GM23338 (cell line): ENCODE measurements at regions not wholly inside any gene's neighbourhood (a gene's known extent, or its start where the extent isn't known, plus 50 kb on each side); places are given as distances from the start of the nearest gene placed in this dataset.

Experiments used
- ATAC-seq: fragments of 200-7000 bp; cut with Tn5 transposase; 3 replicates; pipeline ENCODE4 v1.9.1; 2020
- DNase-seq: peaks from one replicate; pipeline ENCODE4 v3.0.0-alpha.2; 2015; ENCODE audit warnings: low spot score
- H2AFZ ChIP-seq: fragments of 200-600 bp; sonication (generic); 2 replicates; pipeline ENCODE4 v1.8.0; 2016; ENCODE audit warnings: antibody characterized with exemption, mild to moderate bottlenecking, moderate library complexity
- H3F3A ChIP-seq: fragments of 200-600 bp; sonication (generic); replicated peaks from 2 replicates; pipeline ENCODE4 v1.8.0; 2017; ENCODE audit warnings: antibody characterized with exemption, mixed run types, low read depth
- H3K27ac ChIP-seq: fragments of 200-600 bp; sonication (generic); 2 replicates; pipeline ENCODE4 v1.6.1; 2016; ENCODE audit warnings: low read depth
- H3K27me3 ChIP-seq: fragments of 200-600 bp; sonication (generic); 2 replicates; pipeline ENCODE4 v1.8.0; 2016; ENCODE audit warnings: mild to moderate bottlenecking, mixed run types, moderate library complexity; ENCODE audit not compliant: insufficient read depth
- H3K36me3 ChIP-seq: fragments of 200-600 bp; sonication (generic); 2 replicates; pipeline ENCODE4 v1.8.0; 2016; ENCODE audit warnings: mild to moderate bottlenecking; ENCODE audit not compliant: insufficient read depth
- H3K4me1 ChIP-seq: fragments of 200-600 bp; sonication (generic); 2 replicates; pipeline ENCODE4 v1.8.0; 2016; ENCODE audit warnings: mild to moderate bottlenecking, moderate library complexity; ENCODE audit not compliant: insufficient read depth
- H3K4me2 ChIP-seq: fragments of 200-600 bp; sonication (generic); 2 replicates; pipeline ENCODE4 v1.7.1; 2017; ENCODE audit warnings: mixed run types
- H3K4me3 ChIP-seq: fragments of 200-600 bp; sonication (generic); 2 replicates; pipeline ENCODE4 v1.6.1; 2016; ENCODE audit warnings: mixed run types
- H3K79me2 ChIP-seq: fragments of 200-600 bp; sonication (generic); replicated peaks from 2 replicates; pipeline ENCODE4 v1.8.0; 2017; ENCODE audit warnings: mild to moderate bottlenecking; ENCODE audit not compliant: insufficient read depth
- H3K9me2 ChIP-seq: fragments of 200-600 bp; sonication (generic); 2 replicates; pipeline ENCODE4 v1.8.0; 2017; ENCODE audit not compliant: insufficient read depth
- H4K20me1 ChIP-seq: fragments of 200-600 bp; sonication (generic); replicated peaks from 2 replicates; pipeline ENCODE4 v1.8.0; 2017; ENCODE audit warnings: mild to moderate bottlenecking; ENCODE audit not compliant: insufficient read depth
- H3K27ac Mint-ChIP-seq: 2 replicates; pipeline ENCODE4 v1.8.0; 2020; ENCODE audit warnings: inconsistent platforms, mild to moderate bottlenecking, moderate library complexity, mixed read lengths
- H3K27me3 Mint-ChIP-seq: 3 replicates; pipeline ENCODE4 v1.8.0; 2022; ENCODE audit warnings: low read depth, mild to moderate bottlenecking, moderate library complexity, mixed read lengths, inconsistent platforms; ENCODE audit not compliant: insufficient read depth, poor library complexity
- H3K36me3 Mint-ChIP-seq: 3 replicates; pipeline ENCODE4 v1.8.0; 2021; ENCODE audit warnings: low read depth, mild to moderate bottlenecking, inconsistent platforms, moderate library complexity, mixed read lengths
- H3K4me1 Mint-ChIP-seq: 3 replicates; pipeline ENCODE4 v1.8.0; 2020; ENCODE audit warnings: mild to moderate bottlenecking, inconsistent platforms, mixed read lengths
- H3K4me3 Mint-ChIP-seq: 3 replicates; pipeline ENCODE4 v1.8.0; 2021; ENCODE audit warnings: moderate library complexity, mild to moderate bottlenecking, inconsistent platforms, mixed read lengths
- H3K9me3 Mint-ChIP-seq: 3 replicates; pipeline ENCODE4 v1.8.0; 2020; ENCODE audit warnings: moderate library complexity, mild to moderate bottlenecking, inconsistent platforms, mixed read lengths
- CREB1 ChIP-seq: fragments of 250-450 bp; sonication (Bioruptor Pico); IDR thresholded peaks from 2 replicates; pipeline ENCODE4 v1.5.0; 2020; ENCODE audit warnings: low read depth, mild to moderate bottlenecking, moderate library complexity
- CTCF ChIP-seq, 2 experiments: fragments of 200-600 bp in 1 of 2; sonication (generic) in 1 of 2; conservative IDR thresholded peaks; 2 replicates each; pipeline versions ENCODE4 v1.5.1 to v1.6.1; 2016 to 2017; ENCODE audit warnings: antibody characterized with exemption in 2 of 2, low read depth in 2 of 2, mild to moderate bottlenecking in 2 of 2, moderate library complexity in 1 of 2
- ETS1 ChIP-seq: IDR thresholded peaks from 2 replicates; pipeline ENCODE4 v1.6.1; 2016; ENCODE audit warnings: antibody characterized with exemption
- EZH2 ChIP-seq: fragments of 200-600 bp; sonication (generic); IDR thresholded peaks from one replicate; pipeline ENCODE4 v1.8.0; 2017; ENCODE audit warnings: antibody characterized with exemption, mild to moderate bottlenecking, low read depth; ENCODE audit not compliant: unreplicated experiment
- EZH2phosphoT487 ChIP-seq: fragments of 200-600 bp; sonication (generic); IDR thresholded peaks from one replicate; pipeline ENCODE4 v1.8.1; 2018; ENCODE audit warnings: antibody characterized with exemption; ENCODE audit not compliant: unreplicated experiment
- JUNB ChIP-seq: IDR thresholded peaks from one replicate; pipeline ENCODE4 v1.6.1; 2016; ENCODE audit warnings: antibody characterized with exemption; ENCODE audit not compliant: unreplicated experiment
- NANOG ChIP-seq: IDR thresholded peaks from 2 replicates; pipeline ENCODE4 v1.6.1; 2016; ENCODE audit warnings: antibody characterized with exemption, borderline replicate concordance
- POLR2AphosphoS5 ChIP-seq: IDR thresholded peaks from 2 replicates; pipeline ENCODE4 v1.6.1; 2016; ENCODE audit warnings: antibody characterized with exemption, low read depth
- REST ChIP-seq: IDR thresholded peaks from one replicate; pipeline ENCODE4 v1.6.1; 2018; ENCODE audit warnings: antibody characterized with exemption; ENCODE audit not compliant: unreplicated experiment
- STAT1 ChIP-seq: IDR thresholded peaks from one replicate; pipeline ENCODE4 v1.6.1; 2016; ENCODE audit warnings: antibody characterized with exemption; ENCODE audit not compliant: unreplicated experiment
- ZNF114 ChIP-seq: fragments of 250-450 bp; sonication (Bioruptor Pico); IDR thresholded peaks from 2 replicates; pipeline ENCODE4 v1.5.0; 2020; ENCODE audit warnings: mild to moderate bottlenecking, moderate library complexity
- ZNF331 ChIP-seq: fragments of 250-450 bp; sonication (Bioruptor Pico); IDR thresholded peaks from 2 replicates; pipeline ENCODE4 v1.5.0; 2020; ENCODE audit warnings: low read depth, mild to moderate bottlenecking, moderate library complexity
- ZNF462 ChIP-seq: fragments of 250-450 bp; sonication (Bioruptor Pico); IDR thresholded peaks from 2 replicates; pipeline ENCODE4 v1.5.0; 2020; ENCODE audit warnings: mild to moderate bottlenecking, moderate library complexity

- H3K27ac Mint-ChIP-seq = no peak overlapping the region
- TF ChIP-seq ZNF462 (CRISPR knock-in tag) (no peak), ETS1 (no peak), STAT1 (no peak), NANOG (no peak), CTCF (conservative IDR thresholded peaks at IDR 0.05; ENCODE audit: low read depth in 2 of 2) (no peak), REST (no peak), EZH2 (no peak), POLR2AphosphoS5 (no peak), ZNF114 (CRISPR knock-in tag) (no peak), EZH2phosphoT487 (no peak), JUNB (no peak), CREB1 (no peak), ZNF331 (no peak)
Observed at GRCh38 chr3:166488977-166489672, 651.9 kb upstream of the BCHE start.

More at GRCh38 chr3:166488977-166489672, 651.9 kb upstream of the BCHE start:
- no peak overlapping the region for H3K27ac ChIP-seq
- no peaks in the 10 kb centered on the region for H3K36me3 Mint-ChIP-seq
- no peaks in the 10 kb centered on the region for H3K9me2 ChIP-seq
- H3F3A ChIP-seq = no peaks in the 10 kb centered on the region
- no peaks in the 10 kb centered on the region for H4K20me1 ChIP-seq
- H3K4me2 ChIP-seq = no peak overlapping the region
- H3K36me3 ChIP-seq = no peaks in the 10 kb centered on the region
- no peaks in the 10 kb centered on the region for H3K27me3 ChIP-seq
- H3K4me1 Mint-ChIP-seq = no peaks in the 10 kb centered on the region
- no peak overlapping the region for H3K4me3 Mint-ChIP-seq
- no peaks in the 10 kb centered on the region for H3K4me1 ChIP-seq
- no peaks in the 10 kb centered on the region for H3K9me3 Mint-ChIP-seq
- DNase-seq = no peak
- no peaks in the 10 kb centered on the region for H3K27me3 Mint-ChIP-seq
- no peak overlapping the region for H3K4me3 ChIP-seq
- no peak overlapping the region for H2AFZ ChIP-seq
- no peaks in the 10 kb centered on the region for H3K79me2 ChIP-seq
- ATAC-seq = no peak
